Smooth muscle cell (in vitro differentiated cells): ENCODE measurements at regions not wholly inside any gene's neighbourhood (a gene's known extent, or its start where the extent isn't known, plus 50 kb on each side); places are given as distances from the start of the nearest gene placed in this dataset.
A peak's percentile ranks its signal among the peaks of the same experiment; 100 is the strongest.

Source experiments
- DNase-seq: peaks from one replicate; lab custom pipeline; 2025; ENCODE audit not compliant: unreplicated experiment; lab: John Stamatoyannopoulos, UW
- H2AFZ ChIP-seq: fragments of 200-600 bp; sonication (generic); 2 replicates; pipeline ENCODE4 v1.6.0; 2016; ENCODE audit warnings: antibody characterized with exemption, low read depth, mild to moderate bottlenecking
- H3F3A ChIP-seq: fragments of 200-600 bp; sonication (generic); 2 replicates; pipeline ENCODE4 v1.6.0; 2017; ENCODE audit warnings: antibody characterized with exemption, low read depth
- H3K27ac ChIP-seq: fragments of 200-600 bp; sonication (generic); 2 replicates; pipeline ENCODE4 v1.5.1; 2016; ENCODE audit warnings: low read depth, mild to moderate bottlenecking
- H3K27me3 ChIP-seq: fragments of 200-600 bp; sonication (generic); 2 replicates; pipeline ENCODE4 v1.6.1; 2016; ENCODE audit warnings: low read depth, mild to moderate bottlenecking
- H3K36me3 ChIP-seq: fragments of 200-600 bp; sonication (generic); 2 replicates; pipeline ENCODE4 v1.5.1; 2016; ENCODE audit warnings: low read depth
- H3K4me1 ChIP-seq: fragments of 200-600 bp; sonication (generic); 2 replicates; pipeline ENCODE4 v1.5.1; 2016; ENCODE audit warnings: low read depth
- H3K4me2 ChIP-seq: fragments of 200-600 bp; sonication (generic); 2 replicates; pipeline ENCODE4 v1.6.0; 2016; ENCODE audit warnings: mild to moderate bottlenecking
- H3K4me3 ChIP-seq: fragments of 200-600 bp; sonication (generic); 2 replicates; pipeline ENCODE4 v1.5.1; 2016; ENCODE audit warnings: mild to moderate bottlenecking
- H3K79me2 ChIP-seq: fragments of 200-600 bp; sonication (generic); 2 replicates; pipeline ENCODE4 v1.6.0; 2016; ENCODE audit warnings: low read depth, mild to moderate bottlenecking
- H3K9ac ChIP-seq: fragments of 200-600 bp; sonication (generic); 2 replicates; pipeline ENCODE4 v1.6.0; 2016; ENCODE audit warnings: low read depth
- H3K9me3 ChIP-seq: fragments of 200-600 bp; sonication (generic); replicated peaks from 2 replicates; pipeline ENCODE4 v1.5.1; 2016; ENCODE audit warnings: low read depth
- H4K20me1 ChIP-seq: fragments of 200-600 bp; sonication (generic); 2 replicates; pipeline ENCODE4 v1.6.0; 2016; ENCODE audit warnings: low read depth
- CTCF ChIP-seq: fragments of 200-600 bp; sonication (generic); IDR thresholded peaks from 2 replicates; pipeline ENCODE4 v1.5.1; 2017; ENCODE audit warnings: borderline replicate concordance, mild to moderate bottlenecking, antibody characterized with exemption; ENCODE audit not compliant: insufficient read depth, poor library complexity, severe bottlenecking
- WGBS: methylation state at CpG from one replicate; pipeline ENCODE4 v1.1.7; 2016; ENCODE audit warnings: low lambda C conversion rate; 5-methylcytosine and 5-hydroxymethylcytosine counted together

GRCh38 chr5:106116682-106117081, 1554.1 kb downstream of the EFNA5 start:
- 88% methylated on average over 3 of the region's 3 CpGs for WGBS
- H3K27me3 ChIP-seq: no peaks in the 10 kb centered on the region
- no peak for DNase-seq
- no peak overlapping the region for H3K4me2 ChIP-seq
- no peaks in the 10 kb centered on the region for H3F3A ChIP-seq
- no peak for TF ChIP-seq CTCF
- no peaks in the 10 kb centered on the region for H3K36me3 ChIP-seq
- no peaks in the 10 kb centered on the region for H3K9me3 ChIP-seq
- H3K4me3 ChIP-seq: no peak overlapping the region
- no peak overlapping the region for H2AFZ ChIP-seq
- no peak overlapping the region for H3K27ac ChIP-seq
- no peaks in the 10 kb centered on the region for H3K4me1 ChIP-seq
- no peak overlapping the region for H3K9ac ChIP-seq
- no peaks in the 10 kb centered on the region for H4K20me1 ChIP-seq
- no peaks in the 10 kb centered on the region for H3K79me2 ChIP-seq

DNA sequence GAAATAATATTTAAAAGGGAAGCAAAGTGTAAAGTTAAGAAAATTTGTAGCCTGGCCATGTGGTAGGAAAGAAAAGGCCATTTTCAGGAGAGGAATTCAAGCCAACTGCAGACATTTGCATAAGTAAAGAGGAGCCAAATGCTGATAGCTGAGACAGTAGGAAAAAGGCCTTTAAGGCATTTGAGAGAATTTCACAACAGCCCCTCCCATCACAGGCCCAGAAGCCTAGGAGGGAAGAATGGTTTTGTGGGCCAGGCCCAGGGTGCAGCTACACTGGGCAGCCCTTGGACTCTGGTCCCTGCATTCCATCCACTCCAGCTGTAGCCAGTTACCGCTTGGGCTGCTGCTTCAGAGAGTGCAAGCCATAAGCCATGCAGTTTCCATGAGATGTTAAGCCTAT, 1556.8 kb downstream of the EFNA5 start:
- Histone ChIP-seq H3K4me3 (no peak overlapping the region), H3K27me3 (no peaks in the 10 kb centered on the region), H3K79me2 (no peaks in the 10 kb centered on the region), H2AFZ (no peak overlapping the region), H3K4me2 (no peak overlapping the region), H4K20me1 (no peaks in the 10 kb centered on the region), H3K9me3 (no peaks in the 10 kb centered on the region), H3F3A (no peaks in the 10 kb centered on the region), H3K27ac (no peak overlapping the region), H3K9ac (no peak overlapping the region), H3K4me1 (no peaks in the 10 kb centered on the region), H3K36me3 (no peaks in the 10 kb centered on the region)
- TF ChIP-seq CTCF: no peak
- WGBS: 89% methylated on average over 1 of the region's 1 CpG
- DNase-seq: no peak

- H3K4me1 ChIP-seq: no peaks in the 10 kb centered on the region
- no peaks in the 10 kb centered on the region for H3K27me3 ChIP-seq
- WGBS: 57% methylated on average over 2 of the region's 2 CpGs
- H2AFZ ChIP-seq: no peak overlapping the region
- no peaks in the 10 kb centered on the region for H3K9me3 ChIP-seq
- no peak for DNase-seq
- no peaks in the 10 kb centered on the region for H3F3A ChIP-seq
- peak overlapping the region; percentile 55 for H3K4me2 ChIP-seq
- no peaks in the 10 kb centered on the region for H4K20me1 ChIP-seq
- no peaks in the 10 kb centered on the region for H3K36me3 ChIP-seq
- no peak overlapping the region for H3K27ac ChIP-seq
- H3K79me2 ChIP-seq: no peaks in the 10 kb centered on the region
- TF ChIP-seq CTCF: no peak
- no peak overlapping the region for H3K4me3 ChIP-seq
- no peak overlapping the region for H3K9ac ChIP-seq
Measured at GRCh38 chr5:106106384-106106783, 1564.4 kb downstream of the EFNA5 start.

DNA sequence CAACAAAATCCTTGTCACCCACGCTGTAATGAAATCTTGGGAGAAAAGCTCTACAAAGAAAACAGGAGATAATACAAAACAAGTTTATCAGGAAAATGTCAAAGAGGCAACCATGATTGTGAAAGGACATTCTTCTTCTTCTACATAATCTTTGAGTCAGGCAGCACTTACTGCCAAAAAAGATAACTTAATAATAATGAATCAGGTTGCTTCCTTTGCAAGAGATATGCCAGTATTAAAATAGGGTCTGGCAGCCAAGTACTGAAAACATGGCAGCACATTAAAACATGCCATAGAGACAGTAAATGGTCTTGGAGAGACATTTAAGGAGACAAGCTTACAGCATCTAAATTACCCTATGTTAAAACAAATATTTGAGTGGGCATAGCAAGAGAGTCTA, 1573.4 kb downstream of the EFNA5 start:
- Histone ChIP-seq H3K4me2 (no peak overlapping the region), H3K9ac (no peak overlapping the region), H4K20me1 (no peaks in the 10 kb centered on the region), H2AFZ (peak overlapping the region; percentile 29), H3K4me1 (no peaks in the 10 kb centered on the region), H3K4me3 (no peak overlapping the region), H3K9me3 (no peaks in the 10 kb centered on the region), H3K36me3 (no peaks in the 10 kb centered on the region), H3K27ac (no peak overlapping the region), H3K27me3 (no peaks in the 10 kb centered on the region), H3F3A (no peaks in the 10 kb centered on the region), H3K79me2 (no peaks in the 10 kb centered on the region)
- TF ChIP-seq CTCF: no peak
- WGBS: 44% methylated on average over 1 of the region's 1 CpG
- no peak for DNase-seq
